IPS DF 4.7 (cell line): ENCODE measurements at regions not wholly inside any gene's neighbourhood (a gene's known extent, or its start where the extent isn't known, plus 50 kb on each side); places are given as distances from the start of the nearest gene placed in this dataset.
"Not testable (repeated sequence)": the region's sequence is repeated elsewhere in the genome, so short reads cannot be mapped to it uniquely, and the experiment has no call there.

Source experiments
- DNase-seq: peaks from one replicate; pipeline ENCODE4 v3.0.0-alpha.2; 2013; ENCODE audit warnings: low spot score; ENCODE audit errors: extremely low read depth

DNA sequence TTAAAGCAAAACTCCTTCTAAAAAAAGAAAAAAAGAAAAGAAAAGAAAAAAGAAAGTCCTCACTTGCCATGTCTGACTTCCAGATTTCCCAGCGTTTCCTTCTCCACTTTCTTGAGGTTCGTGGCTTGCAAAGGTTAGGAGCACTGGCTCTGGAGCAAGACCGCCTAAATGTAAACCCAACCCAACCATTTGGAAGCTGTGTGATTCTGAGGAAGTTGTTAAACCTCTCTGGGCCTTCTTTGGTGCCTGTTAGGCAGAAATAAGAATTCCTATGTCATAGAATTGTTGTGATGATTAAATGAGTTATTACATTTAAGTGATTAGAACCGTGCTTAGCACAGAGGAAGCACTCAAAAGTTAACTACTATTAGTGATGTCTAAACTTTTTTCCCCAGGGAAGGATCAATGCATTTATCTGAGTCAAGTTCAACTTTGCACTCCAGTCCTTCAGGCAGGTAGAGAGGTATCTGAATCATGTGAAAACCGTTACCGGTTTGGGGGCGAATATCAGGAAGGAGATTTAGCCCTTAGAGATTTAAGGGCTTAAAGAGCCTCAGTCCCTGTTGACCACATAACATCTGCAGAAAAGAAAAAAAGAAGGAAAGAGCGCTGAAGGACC, 78.3 kb upstream of the HES1 start:
- no peak for DNase-seq

DNA sequence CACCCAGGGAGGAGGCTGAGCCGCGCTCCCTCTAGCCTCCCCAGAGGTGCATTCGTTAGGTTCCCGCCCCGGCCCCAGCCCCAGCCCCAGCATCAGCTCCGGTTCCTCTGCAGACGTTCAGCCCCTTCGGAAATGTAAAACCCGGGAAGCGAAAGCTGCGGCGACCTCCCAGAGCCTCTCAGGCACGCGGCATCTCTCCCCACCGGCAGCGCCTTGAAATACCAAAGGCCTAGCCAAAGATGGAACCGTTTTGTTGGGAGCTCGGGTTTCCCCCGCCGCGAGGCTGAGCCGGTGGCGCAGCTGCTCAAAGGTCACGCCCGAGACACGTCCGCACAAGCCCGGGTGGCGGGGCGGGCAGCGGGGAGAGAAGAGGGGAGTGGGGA, 77.8 kb upstream of the HES1 start:
- no peak for DNase-seq

DNA sequence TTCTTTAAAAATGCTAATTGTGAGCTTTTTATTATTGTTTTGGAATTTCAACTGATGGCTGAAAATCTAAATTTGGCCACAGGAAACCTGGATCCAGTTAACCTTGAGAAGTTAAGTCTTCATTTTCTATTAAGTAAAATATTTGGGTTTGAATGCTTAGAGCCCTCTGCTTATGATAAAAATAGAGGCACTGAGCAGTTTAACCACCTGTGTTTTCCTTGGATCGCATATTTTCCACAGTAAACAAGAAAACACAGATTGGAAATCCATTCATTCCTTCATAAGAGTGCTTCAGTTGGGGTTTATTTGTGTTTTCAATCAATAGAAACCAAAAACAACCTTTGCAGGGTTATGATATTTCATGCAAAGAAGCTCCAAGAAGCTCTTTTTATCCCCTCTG, 77.2 kb upstream of the HES1 start:
- no peak for DNase-seq

GRCh38 chr3:194061421-194062030, 74.4 kb upstream of the HES1 start:
- no peak for DNase-seq

DNA sequence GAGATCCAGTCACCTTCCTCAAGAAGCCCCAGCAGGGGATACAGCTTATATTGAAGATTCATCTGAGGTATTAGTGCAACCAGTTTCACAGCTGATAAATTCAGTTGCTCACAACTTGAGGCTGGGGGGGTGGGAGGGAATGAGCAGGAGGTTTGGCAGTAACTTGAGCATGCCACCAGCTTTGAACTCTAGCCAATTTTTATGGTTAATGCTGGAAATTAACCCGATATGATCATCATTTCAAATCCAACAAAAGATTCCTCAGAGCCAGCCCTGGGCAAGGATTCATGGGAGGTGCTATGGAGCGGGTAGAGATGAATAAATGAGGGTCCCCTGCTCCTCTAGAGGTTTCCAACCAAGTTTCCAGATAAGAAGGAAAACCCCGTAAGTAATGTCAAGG, 73.1 kb upstream of the HES1 start:
- no peak for DNase-seq

DNA sequence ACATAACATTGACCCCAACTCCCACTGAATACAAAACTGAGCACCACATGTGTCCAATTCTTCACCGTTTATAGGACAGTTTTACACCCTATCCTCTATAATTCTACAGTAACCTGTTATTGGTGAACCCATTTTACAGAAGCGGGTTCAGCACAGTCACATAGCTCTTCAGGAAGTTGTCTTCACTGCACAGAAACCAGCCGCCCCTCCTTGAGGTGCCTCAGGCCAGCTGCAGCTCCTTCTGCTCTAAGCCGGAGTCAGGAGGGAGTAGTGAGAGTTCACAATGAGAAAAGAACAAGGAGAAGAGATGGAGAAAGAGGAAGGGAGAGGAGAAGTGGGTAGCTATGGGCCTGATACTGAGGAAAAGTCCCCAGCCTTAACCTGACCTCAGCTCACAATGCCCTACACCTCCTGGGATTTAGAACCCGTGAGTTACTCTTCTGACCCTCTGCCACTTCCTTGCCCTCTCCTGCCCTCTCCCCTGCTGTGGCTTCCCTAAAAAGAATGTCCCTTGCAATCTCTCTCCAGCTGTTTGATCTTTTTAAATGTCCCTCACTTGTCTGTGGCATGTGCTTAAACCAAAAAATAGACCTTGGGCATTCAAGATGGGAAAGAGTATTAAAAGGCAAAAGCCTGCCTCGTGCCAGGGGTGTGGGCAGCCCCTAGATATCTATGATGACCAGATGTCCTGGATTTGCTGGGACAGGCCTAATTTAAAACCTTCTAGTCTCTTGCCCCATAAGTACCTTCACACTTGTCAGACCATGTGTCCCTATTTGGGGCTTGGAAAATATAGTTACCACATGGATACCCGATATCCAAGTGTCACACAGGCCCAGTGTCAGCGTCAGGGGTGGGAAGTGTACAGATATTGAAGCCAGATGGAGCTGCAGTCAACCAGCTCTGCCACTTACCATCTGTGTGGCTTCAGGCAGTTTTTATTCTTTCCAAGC, 71.3 kb upstream of the HES1 start:
- no peak for DNase-seq

GRCh38 chr3:194067327-194067726, 68.6 kb upstream of the HES1 start:
- not testable (repeated sequence) for DNase-seq

DNA sequence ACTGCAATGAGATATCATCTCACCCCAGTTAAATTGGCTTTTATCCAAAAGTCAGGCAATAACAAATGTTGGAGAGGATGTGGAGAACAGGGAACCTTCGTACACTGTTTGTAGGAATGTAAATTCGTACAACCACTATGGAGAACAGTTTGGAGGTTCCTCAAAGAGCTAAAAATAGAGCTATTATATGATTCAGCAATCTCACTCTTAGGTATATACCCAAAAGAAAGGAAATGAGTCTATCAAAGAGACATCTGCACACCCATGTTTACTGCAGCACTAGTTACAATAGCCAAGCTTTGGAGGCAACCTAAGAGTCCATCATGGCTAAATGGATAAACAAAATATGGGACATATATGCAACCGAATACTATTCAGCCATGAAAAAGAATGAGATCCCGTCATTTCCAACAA, 68.0 kb upstream of the HES1 start:
- no peak for DNase-seq

- no peak for DNase-seq
These were observed 66.3 kb upstream of the HES1 start for GRCh38 chr3:194069421-194070219.

DNA sequence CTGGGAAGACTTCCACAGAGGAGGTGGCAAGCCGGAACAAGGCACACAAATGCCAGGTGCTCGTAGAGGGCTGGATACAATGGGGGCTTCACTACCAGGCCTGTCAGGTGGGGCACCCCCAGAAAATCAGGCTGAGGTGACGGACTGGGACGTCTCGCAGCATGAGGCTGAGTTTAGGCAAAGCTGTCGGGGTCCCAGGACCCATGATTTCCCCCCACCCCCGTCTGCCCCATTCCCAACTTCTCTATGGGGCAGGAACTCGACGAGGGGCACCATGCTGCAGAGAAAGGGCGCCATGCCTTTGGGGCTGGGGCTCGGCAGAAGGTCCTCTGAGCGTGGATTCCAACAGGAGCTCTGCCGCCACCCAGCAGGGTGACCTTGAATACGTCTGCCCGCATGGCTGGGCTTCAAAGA, 65.7 kb upstream of the HES1 start:
- DNase-seq: no peak

GRCh38 chr3:194070634-194071409, 65.1 kb upstream of the HES1 start:
- DNase-seq: no peak

GRCh38 chr3:194072097-194072428, 63.9 kb upstream of the HES1 start:
- no peak for DNase-seq

- no peak for DNase-seq
These were observed 63.2 kb upstream of the HES1 start for GRCh38 chr3:194072691-194073279.

GRCh38 chr3:194073926-194074325, 62.0 kb upstream of the HES1 start:
- no peak for DNase-seq

DNA sequence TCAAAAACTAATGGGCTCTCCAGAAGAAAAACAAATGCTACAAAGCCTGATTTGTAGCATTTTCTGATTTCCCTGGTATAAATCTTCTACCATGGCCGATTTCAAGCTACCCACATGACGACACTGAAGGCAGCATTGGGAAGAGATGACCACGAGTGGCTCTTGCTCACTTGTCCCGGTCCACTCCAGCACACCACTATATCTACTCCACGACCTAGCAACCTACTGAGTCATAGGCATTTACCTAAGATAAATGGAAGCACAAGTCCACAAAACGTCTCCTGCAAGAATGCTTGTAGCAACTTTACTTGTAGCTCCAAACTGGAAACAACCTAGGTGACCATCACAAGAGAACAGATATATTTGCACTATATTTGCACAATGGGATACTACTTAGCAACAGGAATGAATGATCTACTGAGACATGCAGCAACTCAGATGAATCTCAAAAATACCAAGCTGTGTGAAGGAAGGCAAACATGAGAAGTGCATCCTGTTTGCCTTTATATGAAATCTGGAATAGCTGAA, 60.8 kb upstream of the HES1 start:
- DNase-seq: no peak

DNA sequence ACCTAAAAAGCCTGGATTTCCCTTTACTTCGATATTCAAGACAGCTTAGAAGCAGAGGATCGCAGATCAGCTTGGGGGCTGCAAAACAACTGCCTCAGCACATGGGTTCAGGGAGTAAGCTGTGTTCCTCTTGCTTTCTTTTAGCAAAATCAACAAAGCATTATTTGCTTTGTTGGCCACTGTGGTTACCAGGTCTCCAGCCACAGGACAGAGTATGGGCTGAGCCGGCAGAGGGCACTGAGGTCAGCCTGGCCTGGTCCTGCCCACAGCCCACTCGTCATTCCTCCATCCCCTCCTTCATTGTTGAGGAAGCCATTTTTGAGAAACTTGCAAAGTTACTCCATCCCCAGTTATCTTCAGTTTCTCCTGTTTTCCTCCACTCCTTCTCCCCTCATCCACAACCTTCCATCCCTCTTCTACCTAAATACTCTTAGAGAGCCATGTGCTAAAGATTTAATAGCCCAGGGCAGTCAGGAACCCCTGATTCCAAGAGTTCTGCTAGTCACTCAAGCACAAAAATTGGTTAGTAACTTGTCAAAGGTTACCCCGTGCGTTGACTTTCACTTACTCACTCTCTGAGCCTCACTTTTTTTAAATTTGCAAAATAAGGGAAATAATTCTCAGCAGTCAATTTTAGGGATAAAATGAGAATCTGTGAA, 60.0 kb upstream of the HES1 start:
- no peak for DNase-seq

- DNase-seq: no peak
These were observed 59.5 kb upstream of the HES1 start for GRCh38 chr3:194076475-194076874.

- DNase-seq: no peak
These were observed 58.3 kb upstream of the HES1 start for GRCh38 chr3:194077602-194078001.

DNA sequence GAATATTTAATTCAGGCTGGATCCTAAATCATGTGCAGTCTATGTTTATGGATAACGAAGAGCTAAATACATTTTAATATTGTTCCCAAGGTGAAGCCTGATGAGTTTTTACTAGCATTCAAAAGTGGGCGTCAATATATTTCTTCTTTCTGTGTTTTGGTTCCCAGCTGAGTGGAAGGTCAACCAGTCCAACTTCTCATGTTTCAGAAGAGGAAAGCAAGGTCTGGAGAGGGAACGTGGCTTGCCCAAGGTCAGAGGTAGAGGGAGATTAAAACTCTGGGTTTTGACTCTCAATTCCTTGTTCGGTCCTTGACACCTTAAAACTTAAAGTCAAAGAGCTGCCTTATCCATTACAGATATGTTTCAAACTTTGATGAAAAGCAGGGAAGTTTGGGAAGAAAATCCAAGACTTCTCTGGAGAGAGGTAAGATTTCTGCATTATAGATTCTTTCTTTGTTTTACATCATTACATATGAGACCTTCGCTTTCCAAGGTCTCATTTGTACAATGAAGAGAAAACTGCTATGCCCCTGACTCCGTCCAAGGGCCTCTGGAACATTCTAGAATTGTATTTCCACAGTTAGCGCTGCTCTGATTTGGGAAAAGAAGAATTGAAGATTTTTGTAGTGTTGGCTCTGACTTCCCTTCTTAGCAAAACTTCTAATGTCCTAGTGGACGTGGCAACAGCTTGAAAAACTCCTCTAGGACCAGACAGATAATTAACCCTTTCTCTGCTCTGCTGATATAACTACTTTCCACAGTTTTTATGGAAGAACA, 57.7 kb upstream of the HES1 start:
- DNase-seq: no peak
